AG09309 (cell line): ENCODE measurements at regions not wholly inside any gene's neighbourhood (a gene's known extent, or its start where the extent isn't known, plus 50 kb on each side); places are given as distances from the start of the nearest gene placed in this dataset.
"Not testable (repeated sequence)": the region's sequence is repeated elsewhere in the genome, so short reads cannot be mapped to it uniquely, and the experiment has no call there.

Source experiments
- DNase-seq: peaks from one replicate; pipeline ENCODE4 v3.0.0-alpha.2; 2010; ENCODE audit warnings: low read depth
- H3K4me3 ChIP-seq: 2 replicates; pipeline ENCODE4 v1.5.1; 2011; ENCODE audit warnings: mild to moderate bottlenecking, low read depth, low read length, moderate library complexity; ENCODE audit not compliant: control insufficient read depth
- CTCF ChIP-seq: IDR thresholded peaks from 2 replicates; pipeline ENCODE4 v1.5.1; 2011; ENCODE audit warnings: mild to moderate bottlenecking, low read depth, low read length, inconsistent platforms; ENCODE audit not compliant: insufficient read depth, control insufficient read depth; ENCODE audit errors: missing control alignments

DNA sequence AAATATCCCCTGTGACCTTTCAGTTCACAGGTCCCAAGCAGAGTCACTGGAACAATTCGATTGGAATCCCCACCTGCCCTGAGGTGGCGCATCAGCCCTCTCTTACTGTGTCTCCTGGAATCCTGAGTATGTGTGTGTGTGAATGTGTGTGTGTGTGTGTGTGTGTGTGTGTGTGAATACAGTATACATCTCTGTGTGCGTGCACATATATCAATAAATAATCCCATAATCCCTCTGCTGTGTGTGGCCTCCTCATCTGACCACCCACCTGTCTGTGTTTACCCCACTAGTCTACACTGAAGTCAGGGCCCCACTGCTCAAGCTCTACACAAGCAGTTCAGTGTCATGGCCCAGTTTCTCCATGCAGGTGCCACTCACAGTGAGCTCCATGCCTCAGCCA, 187.4 kb downstream of the ERCC6L2 start:
- no peak overlapping the region for H3K4me3 ChIP-seq
- no peak for TF ChIP-seq CTCF
- no peak for DNase-seq

DNA sequence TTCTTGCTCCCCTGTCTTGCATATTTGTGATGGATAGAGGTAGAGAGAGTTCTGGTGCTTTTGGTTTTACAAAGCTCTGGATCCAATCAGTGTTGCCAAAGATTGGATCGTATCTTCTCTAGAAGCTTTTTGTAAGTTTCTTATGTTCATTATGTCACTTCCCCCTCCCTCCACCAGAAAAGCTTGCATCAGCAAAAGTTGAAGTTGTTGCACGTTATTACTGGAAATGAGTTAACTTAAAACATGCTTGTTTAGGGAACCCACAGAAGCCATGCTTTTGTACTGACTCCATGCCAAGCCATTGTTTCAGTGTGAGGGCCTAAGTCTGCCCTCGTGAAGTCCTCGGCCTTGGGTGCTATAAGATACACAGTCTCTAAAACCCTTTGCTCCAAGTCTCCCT, 186.5 kb downstream of the ERCC6L2 start:
- no peak for TF ChIP-seq CTCF
- DNase-seq, result no peak
- no peak overlapping the region for H3K4me3 ChIP-seq

GRCh38 chr9:96061293-96061987, 185.9 kb downstream of the ERCC6L2 start:
- peak; percentile 43 for TF ChIP-seq CTCF
- no peak overlapping the region for H3K4me3 ChIP-seq
- no peak for DNase-seq

GRCh38 chr9:96058218-96058617, 182.7 kb downstream of the ERCC6L2 start:
- no peak for TF ChIP-seq CTCF
- no peak overlapping the region for H3K4me3 ChIP-seq
- no peak for DNase-seq

DNA sequence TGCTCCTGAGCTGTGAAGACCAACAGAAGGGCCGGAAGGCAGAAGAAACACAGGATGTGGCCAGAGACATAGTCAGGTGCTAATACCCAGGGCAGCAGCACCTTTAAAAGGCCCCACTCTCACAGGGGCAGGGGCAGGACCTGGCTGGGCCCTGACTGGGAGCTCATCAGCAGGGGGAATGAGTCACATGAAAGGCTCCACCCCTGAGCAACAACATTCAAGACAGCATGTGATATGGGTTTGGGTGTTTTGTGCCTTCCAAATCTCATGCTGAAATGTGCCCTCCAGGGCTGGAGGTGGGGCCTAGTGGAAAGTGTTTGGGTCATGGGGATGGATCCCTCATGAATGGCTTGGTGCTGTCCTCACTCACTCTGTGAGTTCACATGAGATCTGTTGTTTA, 181.7 kb downstream of the ERCC6L2 start:
- DNase-seq, result no peak
- no peak for TF ChIP-seq CTCF
- H3K4me3 ChIP-seq, result no peak overlapping the region

- DNase-seq, result no peak
- no peak for TF ChIP-seq CTCF
- H3K4me3 ChIP-seq, result no peak overlapping the region
Observed at GRCh38 chr9:96056226-96056625, 180.7 kb downstream of the ERCC6L2 start.

- H3K4me3 ChIP-seq, DNase-seq: not testable (repeated sequence)
Observed at GRCh38 chr9:96054248-96054647, 178.8 kb downstream of the ERCC6L2 start.
